Adrenal gland (tissue), 9 donors: ENCODE measurements at regions not wholly inside any gene's neighbourhood (a gene's known extent, or its start where the extent isn't known, plus 50 kb on each side); places are given as distances from the start of the nearest gene placed in this dataset.

ENCODE experiments used
- DNase-seq, 7 donors: peaks; one replicate each; pipeline ENCODE4 v3.0.0-alpha.2; 2019 to 2020
- H3K27ac ChIP-seq, 5 donors: fragments of 200-600 bp; sonication (generic) in 4 of 5; 1 replicate in 3 of 5; 2 replicates in 2 of 5; pipeline versions ENCODE4 v1.5.1 to v1.8.0; 2016 to 2020; ENCODE audit warnings: mild to moderate bottlenecking in 1 of 5
- H3K27me3 ChIP-seq: fragments of 200-600 bp; 2 replicates; pipeline ENCODE4 v1.8.0; 2021
- H3K36me3 ChIP-seq, 2 donors: fragments of 200-600 bp; replicated peaks in 1 of 2; 1 replicate in 1 of 2; 2 replicates in 1 of 2; pipeline versions ENCODE4 v1.5.1 to v1.8.0; 2018 to 2022
- H3K4me1 ChIP-seq, 2 donors: fragments of 200-600 bp; replicated peaks in 1 of 2; 1 replicate in 1 of 2; 2 replicates in 1 of 2; pipeline versions ENCODE4 v1.5.1 to v1.8.0; 2018 to 2021
- H3K4me3 ChIP-seq, 4 donors: fragments of 200-600 bp; sonication (generic) in 3 of 4; one replicate each; pipeline ENCODE4 v1.5.1; 2016 to 2018
- H3K9me3 ChIP-seq, 3 donors: fragments of 200-600 bp; sonication (generic) in 1 of 3; replicated peaks in 1 of 3; 1 replicate in 2 of 3; 2 replicates in 1 of 3; pipeline versions ENCODE4 v1.5.1 to v1.8.0; 2016 to 2021
- POLR2A ChIP-seq, 2 donors: fragments of 450-650 bp; IDR thresholded peaks; one replicate each; pipeline ENCODE4 v1.6.1; 2017; ENCODE audit warnings: antibody characterized with exemption in 2 of 2, mild to moderate bottlenecking in 2 of 2, moderate library complexity in 1 of 2
- WGBS, 4 donors: extraction: QIAGEN DNeasy Blood & Tissue Kit in 2 of 4; methylation state at CpG; one replicate each; pipeline versions ENCODE4 v1.1.5 to v1.1.7; 2013 to 2017; 5-methylcytosine and 5-hydroxymethylcytosine counted together
- intact Hi-C, 2 donors: fragments of 100-400 bp; cut with DNase I; formaldehyde crosslinking; loops; one replicate each; pipeline versions ENCODE4 v1.14.1 to v1.15.0; 2022 to 2023
- TF ChIP-seq, protein P1 (sequence below), 6 experiments: fragments of 450-650 bp in 4 of 6; fragments of 200-600 bp in 2 of 6; sonication (generic) in 1 of 6; IDR thresholded peaks; 1 replicate in 5 of 6; 2 replicates in 1 of 6; pipeline versions ENCODE4 v1.5.1 to v1.8.0; 2016 to 2021; ENCODE audit warnings: antibody characterized with exemption in 6 of 6, mild to moderate bottlenecking in 2 of 6, moderate library complexity in 1 of 6
- donor health status: healthy with polysubstance abuse.
- donor health status: Bipolar disorder and iron deficiency.
- donor health status: DM: yes; HTN: yes; CAD: no.
- donor health status: DM: no; HTN: no; CAD: no.
- donor health status: DM: no; HTN: no; CAD: no.

- H3K27ac ChIP-seq: no peak overlapping the region
- no peak overlapping the region for H3K4me3 ChIP-seq
- no peaks in the 10 kb centered on the region for H3K4me1 ChIP-seq
- no peaks in the 10 kb centered on the region for H3K36me3 ChIP-seq
- intact Hi-C loops: no loop called here
- WGBS, 4 donors: 39 to 60% (median 51%) methylated on average over 1 of the region's 1 CpG
- H3K9me3 ChIP-seq: no peaks in the 10 kb centered on the region
- DNase-seq: no peak
- no peaks in the 10 kb centered on the region for H3K27me3 ChIP-seq
- TF ChIP-seq, protein P1, sequence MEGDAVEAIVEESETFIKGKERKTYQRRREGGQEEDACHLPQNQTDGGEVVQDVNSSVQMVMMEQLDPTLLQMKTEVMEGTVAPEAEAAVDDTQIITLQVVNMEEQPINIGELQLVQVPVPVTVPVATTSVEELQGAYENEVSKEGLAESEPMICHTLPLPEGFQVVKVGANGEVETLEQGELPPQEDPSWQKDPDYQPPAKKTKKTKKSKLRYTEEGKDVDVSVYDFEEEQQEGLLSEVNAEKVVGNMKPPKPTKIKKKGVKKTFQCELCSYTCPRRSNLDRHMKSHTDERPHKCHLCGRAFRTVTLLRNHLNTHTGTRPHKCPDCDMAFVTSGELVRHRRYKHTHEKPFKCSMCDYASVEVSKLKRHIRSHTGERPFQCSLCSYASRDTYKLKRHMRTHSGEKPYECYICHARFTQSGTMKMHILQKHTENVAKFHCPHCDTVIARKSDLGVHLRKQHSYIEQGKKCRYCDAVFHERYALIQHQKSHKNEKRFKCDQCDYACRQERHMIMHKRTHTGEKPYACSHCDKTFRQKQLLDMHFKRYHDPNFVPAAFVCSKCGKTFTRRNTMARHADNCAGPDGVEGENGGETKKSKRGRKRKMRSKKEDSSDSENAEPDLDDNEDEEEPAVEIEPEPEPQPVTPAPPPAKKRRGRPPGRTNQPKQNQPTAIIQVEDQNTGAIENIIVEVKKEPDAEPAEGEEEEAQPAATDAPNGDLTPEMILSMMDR (IDR thresholded peaks at IDR 0.05): no peak
- no peak for TF ChIP-seq POLR2A (IDR thresholded peaks at IDR 0.05)
These were observed 419.4 kb downstream of the DCDC2C start for GRCh38 chr2:4122726-4123125.

- no peak for DNase-seq
- no peak overlapping the region for H3K4me3 ChIP-seq
- no peaks in the 10 kb centered on the region for H3K9me3 ChIP-seq
- intact Hi-C loops: no loop called here
- WGBS, 4 donors: 54 to 88% (median 70%) methylated on average over 1 of the region's 1 CpG
- TF ChIP-seq POLR2A (IDR thresholded peaks at IDR 0.05): no peak
- TF ChIP-seq, protein P1 (IDR thresholded peaks at IDR 0.05): no peak
- H3K27me3 ChIP-seq: no peaks in the 10 kb centered on the region
- no peaks in the 10 kb centered on the region for H3K36me3 ChIP-seq
- no peaks in the 10 kb centered on the region for H3K4me1 ChIP-seq
- no peak overlapping the region for H3K27ac ChIP-seq
These were observed 427.3 kb downstream of the DCDC2C start for GRCh38 chr2:4130651-4131050.

DNA sequence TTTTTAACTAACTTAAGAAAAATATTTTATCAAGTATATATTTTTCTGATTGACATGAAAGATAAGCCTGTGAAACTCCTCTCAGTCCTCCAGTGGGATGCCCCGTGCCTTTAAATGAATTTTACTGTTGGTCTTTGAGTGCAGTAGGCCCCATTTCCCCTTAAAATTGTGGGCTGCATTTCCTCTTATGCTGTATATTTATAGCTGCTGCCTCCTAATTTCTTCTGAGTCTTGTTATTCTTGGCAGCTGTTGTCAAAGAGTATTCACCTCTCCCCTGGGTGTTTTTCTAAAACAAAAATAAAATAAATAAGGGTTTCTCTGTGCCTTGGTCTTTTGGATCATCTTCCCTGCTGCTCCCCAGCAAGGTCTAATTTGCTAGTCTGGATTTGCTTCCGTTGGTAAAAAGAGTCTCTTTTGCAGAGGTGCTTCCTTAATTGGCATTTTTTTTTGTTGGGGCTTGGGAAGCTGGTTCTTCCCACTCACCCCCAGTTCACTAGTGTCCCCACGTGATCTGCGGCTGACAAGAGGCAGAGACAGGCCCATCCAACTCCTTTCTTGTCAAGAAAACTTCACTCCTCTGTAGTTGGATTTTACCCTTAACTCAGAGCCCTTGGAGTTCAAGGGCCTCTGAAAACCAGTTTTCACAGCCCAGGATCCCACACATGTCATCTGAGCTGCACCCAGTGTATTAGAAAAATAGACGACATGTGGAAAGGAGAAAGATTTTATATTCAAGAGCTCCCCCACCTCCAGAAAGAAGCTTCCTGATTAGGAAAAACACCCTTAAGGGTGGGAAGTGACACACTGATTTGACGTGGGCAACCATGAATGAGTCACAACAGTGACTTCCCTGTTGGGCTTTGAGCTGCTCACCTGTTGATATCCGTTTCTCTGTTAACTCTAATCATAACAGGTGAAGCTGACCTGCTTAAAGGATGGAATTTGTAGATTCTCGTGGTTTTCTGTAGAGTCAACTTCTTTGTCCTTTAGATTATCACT is 431.5 kb downstream of the DCDC2C start:
- Histone ChIP-seq H3K4me3 (no peak overlapping the region), H3K27me3 (no peaks in the 10 kb centered on the region), H3K4me1 (no peaks in the 10 kb centered on the region), H3K27ac (no peak overlapping the region), H3K36me3 (no peaks in the 10 kb centered on the region), H3K9me3 (no peaks in the 10 kb centered on the region)
- 44 to 50% (median 48%) methylated on average over 8 of the region's 8 CpGs for WGBS, 4 donors
- no peak for DNase-seq
- intact Hi-C loops: no loop called here
- no peak for TF ChIP-seq POLR2A (IDR thresholded peaks at IDR 0.05)
- TF ChIP-seq, protein P1 (IDR thresholded peaks at IDR 0.05): no peak

GRCh38 chr2:4135765-4136164 is 432.4 kb downstream of the DCDC2C start:
- DNase-seq: no peak
- Histone ChIP-seq H3K4me3 (no peak overlapping the region), H3K36me3 (no peaks in the 10 kb centered on the region), H3K9me3 (no peaks in the 10 kb centered on the region), H3K27me3 (no peaks in the 10 kb centered on the region), H3K27ac (no peak overlapping the region), H3K4me1 (no peaks in the 10 kb centered on the region)
- intact Hi-C loops: no loop called here
- TF ChIP-seq POLR2A (IDR thresholded peaks at IDR 0.05): no peak
- TF ChIP-seq, protein P1 (IDR thresholded peaks at IDR 0.05): no peak
- 78 to 86% (median 82%) methylated on average over 11 to 14 of the region's 14 CpGs for WGBS, 4 donors
